ENCODE measurements at regions not wholly inside any gene's neighbourhood (a gene's known extent, or its start where the extent isn't known, plus 50 kb on each side); places are given as distances from the start of the nearest gene placed in this dataset.

DNA sequence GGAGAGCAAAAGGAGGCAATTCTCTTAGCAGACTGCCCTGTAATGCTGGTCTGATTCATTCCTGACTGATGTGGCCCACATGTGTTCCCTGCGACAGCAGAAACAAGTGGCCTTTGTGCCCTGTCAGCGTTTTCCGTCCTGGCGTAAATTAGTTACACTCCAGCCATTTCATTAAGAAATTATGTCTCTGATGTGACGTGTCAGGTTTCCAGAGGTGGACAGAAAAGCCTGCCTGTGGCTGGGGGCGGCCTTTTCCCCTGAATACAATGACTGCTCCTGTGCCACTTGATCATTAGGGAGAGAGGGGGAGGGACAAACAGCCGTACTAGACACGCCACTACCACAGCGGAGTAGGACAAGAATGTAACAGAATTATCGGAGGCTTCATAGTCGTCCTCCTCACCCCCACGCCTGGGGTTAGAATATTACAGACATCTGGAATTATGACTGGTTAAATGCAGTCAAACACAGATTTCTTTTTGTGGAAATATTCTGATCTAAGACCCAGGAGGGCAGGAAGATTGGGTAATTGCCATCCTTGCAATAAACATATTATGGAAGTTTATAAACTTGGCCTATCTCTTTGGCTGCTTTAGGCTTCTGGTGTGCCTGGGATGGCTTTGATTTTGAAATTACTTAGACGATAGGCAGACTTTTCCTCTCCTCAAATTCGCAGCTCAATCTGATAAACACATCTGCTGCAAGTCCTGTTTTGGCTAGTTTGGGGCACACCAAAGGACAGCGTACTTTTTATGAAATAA, 146.2 kb upstream of the BCOR start:
- POLR2A ChIA-PET, result no interaction called here
- Histone ChIP-seq H3K4me3 (ENCODE audit: control extremely low read depth in 1 of 5, extremely low read depth in 1 of 5, insufficient read depth in 1 of 5, low read depth in 2 of 5, low read length in 4 of 5) (no peak overlapping the region), H4K20me1 (ENCODE audit: control insufficient read depth, insufficient read depth, low read length, poor library complexity, severe bottlenecking) (no peaks in the 10 kb centered on the region), H3K9me3 (ENCODE audit: control extremely low read depth in 1 of 3, control insufficient read depth in 2 of 3, insufficient read depth in 1 of 3, low read length in 2 of 3) (no peaks in the 10 kb centered on the region), H3K4me1 (ENCODE audit: control insufficient read depth in 2 of 2, insufficient read depth in 2 of 2, low read length in 2 of 2) (no peaks in the 10 kb centered on the region), H3K27me3 (replicated peaks in 1 of 4; ENCODE audit: control extremely low read depth in 1 of 4, control insufficient read depth in 3 of 4, insufficient read depth in 4 of 4, low read length in 3 of 4) (no peaks in the 10 kb centered on the region), H2AFZ (ENCODE audit: insufficient read depth, low read depth, low read length, poor library complexity, severe bottlenecking) (no peak overlapping the region), H3K36me3 (replicated peaks in 1 of 2; ENCODE audit: control extremely low read depth in 1 of 2, control insufficient read depth in 1 of 2, extremely low read depth in 1 of 2, insufficient read depth in 2 of 2, low read length in 1 of 2) (no peaks in the 10 kb centered on the region), H3K27ac (ENCODE audit: low read length in 2 of 2) (no peak overlapping the region), H3K9ac (ENCODE audit: low read length) (no peak overlapping the region), H3K4me2 (replicated peaks; ENCODE audit: low read depth, low read length, poor library complexity, severe bottlenecking) (no peak overlapping the region), H3K79me2 (ENCODE audit: control insufficient read depth, insufficient read depth, low read length) (no peaks in the 10 kb centered on the region)
- TF ChIP-seq, protein P1, sequence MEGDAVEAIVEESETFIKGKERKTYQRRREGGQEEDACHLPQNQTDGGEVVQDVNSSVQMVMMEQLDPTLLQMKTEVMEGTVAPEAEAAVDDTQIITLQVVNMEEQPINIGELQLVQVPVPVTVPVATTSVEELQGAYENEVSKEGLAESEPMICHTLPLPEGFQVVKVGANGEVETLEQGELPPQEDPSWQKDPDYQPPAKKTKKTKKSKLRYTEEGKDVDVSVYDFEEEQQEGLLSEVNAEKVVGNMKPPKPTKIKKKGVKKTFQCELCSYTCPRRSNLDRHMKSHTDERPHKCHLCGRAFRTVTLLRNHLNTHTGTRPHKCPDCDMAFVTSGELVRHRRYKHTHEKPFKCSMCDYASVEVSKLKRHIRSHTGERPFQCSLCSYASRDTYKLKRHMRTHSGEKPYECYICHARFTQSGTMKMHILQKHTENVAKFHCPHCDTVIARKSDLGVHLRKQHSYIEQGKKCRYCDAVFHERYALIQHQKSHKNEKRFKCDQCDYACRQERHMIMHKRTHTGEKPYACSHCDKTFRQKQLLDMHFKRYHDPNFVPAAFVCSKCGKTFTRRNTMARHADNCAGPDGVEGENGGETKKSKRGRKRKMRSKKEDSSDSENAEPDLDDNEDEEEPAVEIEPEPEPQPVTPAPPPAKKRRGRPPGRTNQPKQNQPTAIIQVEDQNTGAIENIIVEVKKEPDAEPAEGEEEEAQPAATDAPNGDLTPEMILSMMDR (IDR thresholded peaks at IDR 0.05), result no peak
- no peak for TF ChIP-seq EZH2 (IDR thresholded peaks at IDR 0.05; ENCODE audit: borderline replicate concordance, insufficient read depth, low read depth, low read length, poor library complexity, severe bottlenecking)
- DNase-seq, result no peak
- intact Hi-C loops (cut with micrococcal nuclease), result no loop called here
- WGBS (ENCODE audit: insufficient coverage), result no CpG with 5 or more reads among the region's 15 CpGs
- H3K9me3 Mint-ChIP-seq (ENCODE audit: insufficient read depth), result no peaks in the 10 kb centered on the region
- no peak overlapping the region for H3K27ac Mint-ChIP-seq
- H3K27me3 Mint-ChIP-seq, result peaks cover 4% of the 10 kb centered on the region
- no peak overlapping the region for H3K4me3 Mint-ChIP-seq
- ATAC-seq (ENCODE audit: low read depth), result no peak
- peaks cover 2% of the 10 kb centered on the region for H3K4me1 Mint-ChIP-seq
- CTCF ChIA-PET, result no interaction called here

DNA sequence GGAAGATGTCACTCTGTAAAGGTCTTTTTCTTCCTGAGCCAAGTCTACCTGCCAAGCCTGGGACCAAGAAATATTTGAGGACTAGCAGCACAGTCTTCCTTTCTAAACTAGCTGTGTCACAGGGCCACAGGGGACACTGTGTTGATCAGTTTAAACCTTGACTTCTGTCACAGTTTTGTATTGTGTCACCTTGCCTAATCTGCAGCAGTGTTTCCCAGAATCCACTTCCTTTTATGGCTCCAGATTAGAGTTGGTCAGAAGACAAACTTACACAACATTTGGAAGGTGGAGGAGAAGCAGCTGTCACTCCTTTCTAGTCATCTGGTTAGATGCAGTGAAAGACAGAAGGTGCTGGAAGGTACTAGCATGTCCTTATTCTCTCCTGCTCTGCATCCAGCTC, 143.1 kb upstream of the BCOR start:
- peaks cover 13% of the 10 kb centered on the region for H3K4me1 Mint-ChIP-seq
- POLR2A ChIA-PET, result no interaction called here
- H3K4me2 ChIP-seq (replicated peaks; ENCODE audit: low read depth, low read length, poor library complexity, severe bottlenecking), result no peak overlapping the region
- H3K4me1 ChIP-seq (ENCODE audit: control insufficient read depth in 2 of 2, insufficient read depth in 2 of 2, low read length in 2 of 2), result peaks cover 3 to 7% of the 10 kb centered on the region in 2 donors
- no peak overlapping the region for H3K27ac ChIP-seq (ENCODE audit: low read length in 2 of 2)
- H2AFZ ChIP-seq (ENCODE audit: insufficient read depth, low read depth, low read length, poor library complexity, severe bottlenecking), result no peak overlapping the region
- no peaks in the 10 kb centered on the region for H3K9me3 ChIP-seq (ENCODE audit: control extremely low read depth in 1 of 3, control insufficient read depth in 2 of 3, insufficient read depth in 1 of 3, low read length in 2 of 3)
- no peak for TF ChIP-seq EZH2 (IDR thresholded peaks at IDR 0.05; ENCODE audit: borderline replicate concordance, insufficient read depth, low read depth, low read length, poor library complexity, severe bottlenecking)
- TF ChIP-seq, protein P1 (IDR thresholded peaks at IDR 0.05), result no peak
- H4K20me1 ChIP-seq (ENCODE audit: control insufficient read depth, insufficient read depth, low read length, poor library complexity, severe bottlenecking), result no peaks in the 10 kb centered on the region
- no peaks in the 10 kb centered on the region for H3K27me3 ChIP-seq (replicated peaks in 1 of 4; ENCODE audit: control extremely low read depth in 1 of 4, control insufficient read depth in 3 of 4, insufficient read depth in 4 of 4, low read length in 3 of 4)
- H3K4me3 Mint-ChIP-seq, result no peak overlapping the region
- CTCF ChIA-PET, result no interaction called here
- H3K27me3 Mint-ChIP-seq, result peaks cover 4% of the 10 kb centered on the region
- no peaks in the 10 kb centered on the region for H3K9me3 Mint-ChIP-seq (ENCODE audit: insufficient read depth)
- no peak overlapping the region for H3K4me3 ChIP-seq (ENCODE audit: control extremely low read depth in 1 of 5, extremely low read depth in 1 of 5, insufficient read depth in 1 of 5, low read depth in 2 of 5, low read length in 4 of 5)
- DNase-seq, result no peak
- no peak for ATAC-seq (ENCODE audit: low read depth)
- H3K9ac ChIP-seq (ENCODE audit: low read length), result no peak overlapping the region
- no peaks in the 10 kb centered on the region for H3K79me2 ChIP-seq (ENCODE audit: control insufficient read depth, insufficient read depth, low read length)
- no peaks in the 10 kb centered on the region for H3K36me3 ChIP-seq (replicated peaks in 1 of 2; ENCODE audit: control extremely low read depth in 1 of 2, control insufficient read depth in 1 of 2, extremely low read depth in 1 of 2, insufficient read depth in 2 of 2, low read length in 1 of 2)
- H3K27ac Mint-ChIP-seq, result no peak overlapping the region
- intact Hi-C loops (cut with micrococcal nuclease), result no loop called here
